ENCODE measurements at regions not wholly inside any gene's neighbourhood (a gene's known extent, or its start where the extent isn't known, plus 50 kb on each side); places are given as distances from the start of the nearest gene placed in this dataset.

GRCh38 chr13:85632526-85633195 lies 166.6 kb downstream of the SLITRK6 start:
- Histone ChIP-seq H3K27me3 (ENCODE audit: insufficient read depth, low read length) (no peaks in the 10 kb centered on the region), H3K4me1 (ENCODE audit: insufficient read depth, low read length, severe bottlenecking) (no peaks in the 10 kb centered on the region), H3K9me2 (ENCODE audit: low read depth, low read length) (no peaks in the 10 kb centered on the region; the same call in 1 of the 2 replicates), H3K27ac (ENCODE audit: low read depth, low read length, poor library complexity, severe bottlenecking) (no peak overlapping the region), H3K79me2 (ENCODE audit: insufficient read depth, low read length) (no peaks in the 10 kb centered on the region), H3K36me3 (ENCODE audit: insufficient read depth, low read length) (no peaks in the 10 kb centered on the region), H3F3A (ENCODE audit: insufficient read depth, low read length) (no peaks in the 10 kb centered on the region), H3K9ac (ENCODE audit: low read length) (no peak overlapping the region), H3K4me3 (ENCODE audit: low read depth, low read length, poor library complexity, severe bottlenecking) (no peak overlapping the region), H3K9me3 (ENCODE audit: low read length) (no peaks in the 10 kb centered on the region), H4K20me1 (ENCODE audit: insufficient read depth, low read length) (no peaks in the 10 kb centered on the region), H3K4me2 (ENCODE audit: low read length) (no peak overlapping the region), H2AFZ (ENCODE audit: low read length) (no peak overlapping the region)
- TF ChIP-seq EZH2 (IDR thresholded peaks at IDR 0.05; ENCODE audit: borderline replicate concordance, low read length): no peak
- no peak for TF ChIP-seq CTCF (IDR thresholded peaks at IDR 0.05; ENCODE audit: low read length)

GRCh38 chr13:85631801-85632200 lies 167.4 kb downstream of the SLITRK6 start:
- no peak overlapping the region for H3K4me2 ChIP-seq (ENCODE audit: low read length)
- H4K20me1 ChIP-seq (ENCODE audit: insufficient read depth, low read length): no peaks in the 10 kb centered on the region
- no peaks in the 10 kb centered on the region for H3K36me3 ChIP-seq (ENCODE audit: insufficient read depth, low read length)
- H3K9me3 ChIP-seq (ENCODE audit: low read length): no peaks in the 10 kb centered on the region
- no peaks in the 10 kb centered on the region; the same call in 1 of the 2 replicates for H3K9me2 ChIP-seq (ENCODE audit: low read depth, low read length)
- H3K9ac ChIP-seq (ENCODE audit: low read length): no peak overlapping the region
- no peak overlapping the region for H2AFZ ChIP-seq (ENCODE audit: low read length)
- H3K27ac ChIP-seq (ENCODE audit: low read depth, low read length, poor library complexity, severe bottlenecking): no peak overlapping the region
- no peaks in the 10 kb centered on the region for H3K79me2 ChIP-seq (ENCODE audit: insufficient read depth, low read length)
- no peaks in the 10 kb centered on the region for H3K4me1 ChIP-seq (ENCODE audit: insufficient read depth, low read length, severe bottlenecking)
- TF ChIP-seq EZH2 (IDR thresholded peaks at IDR 0.05; ENCODE audit: borderline replicate concordance, low read length) (no peak), CTCF (IDR thresholded peaks at IDR 0.05; ENCODE audit: low read length) (no peak)
- H3F3A ChIP-seq (ENCODE audit: insufficient read depth, low read length): no peaks in the 10 kb centered on the region
- no peaks in the 10 kb centered on the region for H3K27me3 ChIP-seq (ENCODE audit: insufficient read depth, low read length)
- H3K4me3 ChIP-seq (ENCODE audit: low read depth, low read length, poor library complexity, severe bottlenecking): no peak overlapping the region

DNA sequence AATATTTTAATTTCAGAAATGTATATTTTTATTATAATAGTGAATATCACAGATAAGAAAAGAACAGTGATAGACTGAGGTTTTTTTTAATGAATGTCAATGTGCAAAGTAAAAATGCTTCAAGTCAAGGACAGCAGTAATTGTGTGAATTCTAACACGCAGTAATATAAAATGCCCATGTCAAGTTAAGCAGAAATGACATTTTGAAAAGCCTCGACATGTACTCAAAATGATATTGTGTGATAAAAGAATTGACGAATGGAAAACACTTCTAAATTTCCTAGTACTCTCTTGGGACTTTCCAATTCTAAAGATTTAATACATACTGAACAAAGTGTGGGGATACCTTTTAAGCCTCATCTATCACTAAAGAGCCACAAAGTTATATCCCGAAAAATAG lies 172.6 kb downstream of the SLITRK6 start:
- Histone ChIP-seq H2AFZ (ENCODE audit: low read length) (no peak overlapping the region), H3K4me3 (ENCODE audit: low read depth, low read length, poor library complexity, severe bottlenecking) (no peak overlapping the region), H3K9me2 (ENCODE audit: low read depth, low read length) (no peaks in the 10 kb centered on the region; the same call in 1 of the 2 replicates), H3K9me3 (ENCODE audit: low read length) (no peaks in the 10 kb centered on the region), H3K4me2 (ENCODE audit: low read length) (no peak overlapping the region), H3K79me2 (ENCODE audit: insufficient read depth, low read length) (no peaks in the 10 kb centered on the region), H3F3A (ENCODE audit: insufficient read depth, low read length) (no peaks in the 10 kb centered on the region), H3K27me3 (ENCODE audit: insufficient read depth, low read length) (no peaks in the 10 kb centered on the region), H3K27ac (ENCODE audit: low read depth, low read length, poor library complexity, severe bottlenecking) (no peak overlapping the region), H3K4me1 (ENCODE audit: insufficient read depth, low read length, severe bottlenecking) (no peaks in the 10 kb centered on the region), H4K20me1 (ENCODE audit: insufficient read depth, low read length) (no peaks in the 10 kb centered on the region), H3K36me3 (ENCODE audit: insufficient read depth, low read length) (no peaks in the 10 kb centered on the region), H3K9ac (ENCODE audit: low read length) (no peak overlapping the region)
- TF ChIP-seq CTCF (IDR thresholded peaks at IDR 0.05; ENCODE audit: low read length): no peak
- TF ChIP-seq EZH2 (IDR thresholded peaks at IDR 0.05; ENCODE audit: borderline replicate concordance, low read length): no peak
